ENCODE measurements at regions not wholly inside any gene's neighbourhood (a gene's known extent, or its start where the extent isn't known, plus 50 kb on each side); places are given as distances from the start of the nearest gene placed in this dataset.
"Not testable (repeated sequence)": the region's sequence is repeated elsewhere in the genome, so short reads cannot be mapped to it uniquely, and the experiment has no call there.

DNA sequence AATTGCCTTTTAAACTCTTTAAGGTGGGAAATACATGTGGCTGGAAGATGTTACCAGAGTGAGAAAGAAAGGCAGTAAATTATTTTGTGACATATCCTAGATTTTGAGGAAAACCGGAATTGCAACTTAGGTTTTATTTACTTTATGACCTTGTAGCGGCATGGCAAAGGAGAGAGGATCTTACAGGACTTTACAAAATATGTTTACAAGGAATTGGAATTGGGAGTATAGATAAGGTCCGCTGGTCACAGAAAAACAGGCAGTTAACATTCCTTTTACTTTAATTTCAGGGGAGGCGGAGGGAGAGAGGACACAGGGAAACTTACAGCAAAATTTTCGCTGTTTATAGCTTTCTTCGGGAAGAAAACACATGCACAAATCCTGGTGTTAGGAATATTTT is 784.2 kb upstream of the AGA start:
- WGBS, 2 donors (ENCODE audit: extremely low coverage in 2 of 2, insufficient read length in 2 of 2, insufficient replicate concordance in 1 of 2) = no CpG with 5 or more reads among the region's 6 CpGs
- not testable (repeated sequence) for H3K27ac ChIP-seq (replicated peaks; ENCODE audit: low read length); H3K4me3 ChIP-seq (ENCODE audit: low read length in 2 of 2)

DNA sequence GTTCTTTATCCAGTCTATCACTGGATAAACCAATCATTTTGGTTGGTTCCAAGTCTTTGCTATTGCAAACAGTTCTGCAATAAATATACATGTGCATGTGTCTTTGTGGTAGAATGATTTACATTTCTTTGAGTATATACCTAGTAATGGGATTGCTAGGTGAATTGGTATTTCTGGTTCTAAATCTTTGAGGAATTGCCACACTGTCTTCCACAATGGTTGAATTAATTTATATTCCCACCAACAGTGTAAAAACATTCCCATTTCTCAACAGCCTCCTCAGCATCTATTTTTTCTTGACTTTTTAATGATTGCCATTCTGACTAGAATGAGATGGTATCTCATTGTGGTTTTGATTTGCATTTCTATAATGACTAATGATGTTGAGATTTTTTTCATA is 791.7 kb upstream of the AGA start:
- H3K4me1 ChIP-seq (ENCODE audit: control insufficient read depth in 2 of 2, insufficient read depth in 1 of 2, low read depth in 1 of 2, low read length in 2 of 2) = no peaks in the 10 kb centered on the region
- H2BK5ac ChIP-seq (ENCODE audit: low read length) = no peak overlapping the region

More for the DNA sequence above, 784.2 kb upstream of the AGA start:
- H3K9me3 ChIP-seq (replicated peaks in 1 of 2; ENCODE audit: control insufficient read depth in 2 of 2, insufficient read depth in 1 of 2, low read depth in 1 of 2, low read length in 2 of 2); H2BK15ac ChIP-seq (ENCODE audit: low read length); H2AK5ac ChIP-seq (ENCODE audit: low read depth, low read length); H3K4me2 ChIP-seq (ENCODE audit: insufficient read depth, low read length, poor library complexity, severe bottlenecking); H3K23ac ChIP-seq (ENCODE audit: low read depth, low read length, poor library complexity); H3K79me1 ChIP-seq (ENCODE audit: low read depth, low read length); H2BK5ac ChIP-seq (ENCODE audit: low read length); H3K36me3 ChIP-seq (replicated peaks in 1 of 2; ENCODE audit: control insufficient read depth in 2 of 2, insufficient read depth in 2 of 2, low read length in 2 of 2); DNase-seq (ENCODE audit: low spot score); H3K18ac ChIP-seq (ENCODE audit: low read length); H3K4ac ChIP-seq (ENCODE audit: low read length); H3K14ac ChIP-seq (ENCODE audit: low read length); H3K9ac ChIP-seq (ENCODE audit: low read depth, low read length, poor library complexity); H2BK120ac ChIP-seq (ENCODE audit: low read depth, low read length); H2BK12ac ChIP-seq (ENCODE audit: low read length); H3K27me3 ChIP-seq (ENCODE audit: control insufficient read depth in 3 of 3, insufficient read depth in 3 of 3, low read depth in 1 of 3, low read length in 3 of 3); H4K8ac ChIP-seq (ENCODE audit: low read depth, low read length); H4K91ac ChIP-seq (ENCODE audit: low read depth, low read length, poor library complexity); H2AFZ ChIP-seq (ENCODE audit: low read length); H3K4me1 ChIP-seq (ENCODE audit: control insufficient read depth in 2 of 2, insufficient read depth in 1 of 2, low read depth in 1 of 2, low read length in 2 of 2): not testable (repeated sequence)

DNA sequence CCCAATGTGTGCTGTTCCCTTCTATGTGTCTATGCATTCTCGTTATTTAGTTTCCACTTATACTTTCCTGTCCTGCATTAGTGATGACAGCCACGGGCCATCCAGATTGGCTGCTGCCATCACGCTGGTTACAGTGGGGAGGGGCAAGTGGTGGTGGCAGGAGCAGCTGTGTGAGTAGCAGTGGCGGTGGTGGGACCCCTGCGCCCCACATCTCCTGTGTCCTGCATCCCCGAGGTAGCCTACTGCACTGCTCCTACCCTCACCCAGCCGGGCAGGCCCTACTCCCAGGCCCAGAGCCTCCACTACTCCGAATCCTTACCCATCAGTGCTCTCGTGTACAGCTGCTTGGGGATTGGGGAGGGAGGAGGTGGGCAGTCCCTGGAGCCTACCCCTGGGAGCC is 798.7 kb upstream of the AGA start:
- Histone ChIP-seq H2BK15ac (ENCODE audit: low read length) (no peak overlapping the region), H2AK5ac (ENCODE audit: low read depth, low read length) (no peak overlapping the region), H3K36me3 (replicated peaks in 1 of 2; ENCODE audit: control insufficient read depth in 2 of 2, insufficient read depth in 2 of 2, low read length in 2 of 2) (no peaks in the 10 kb centered on the region), H3K23ac (ENCODE audit: low read depth, low read length, poor library complexity) (no peak overlapping the region), H3K27me3 (ENCODE audit: control insufficient read depth in 3 of 3, insufficient read depth in 3 of 3, low read depth in 1 of 3, low read length in 3 of 3) (no peaks in the 10 kb centered on the region), H3K4ac (ENCODE audit: low read length) (no peak overlapping the region), H2AFZ (ENCODE audit: low read length) (no peak overlapping the region), H3K9me3 (replicated peaks in 1 of 2; ENCODE audit: control insufficient read depth in 2 of 2, insufficient read depth in 1 of 2, low read depth in 1 of 2, low read length in 2 of 2) (peaks cover 0 to 2% of the 10 kb centered on the region in 2 donors), H4K91ac (ENCODE audit: low read depth, low read length, poor library complexity) (no peak overlapping the region), H4K8ac (ENCODE audit: low read depth, low read length) (no peak overlapping the region), H2BK5ac (ENCODE audit: low read length) (no peak overlapping the region), H3K27ac (replicated peaks; ENCODE audit: low read length) (no peak overlapping the region), H3K9ac (ENCODE audit: low read depth, low read length, poor library complexity) (no peak overlapping the region), H3K4me3 (ENCODE audit: low read length in 2 of 2) (peak overlapping the region in 1 of 2 donors; percentile 13), H2BK12ac (ENCODE audit: low read length) (no peak overlapping the region), H3K4me2 (ENCODE audit: insufficient read depth, low read length, poor library complexity, severe bottlenecking) (no peak overlapping the region), H3K79me1 (ENCODE audit: low read depth, low read length) (no peaks in the 10 kb centered on the region), H3K14ac (ENCODE audit: low read length) (no peak overlapping the region), H3K18ac (ENCODE audit: low read length) (no peak overlapping the region), H3K4me1 (ENCODE audit: control insufficient read depth in 2 of 2, insufficient read depth in 1 of 2, low read depth in 1 of 2, low read length in 2 of 2) (no peaks in the 10 kb centered on the region), H2BK120ac (ENCODE audit: low read depth, low read length) (no peak overlapping the region)
- no CpG with 5 or more reads among the region's 9 CpGs for WGBS, 2 donors (ENCODE audit: extremely low coverage in 2 of 2, insufficient read length in 2 of 2, insufficient replicate concordance in 1 of 2)
- no peak for DNase-seq (ENCODE audit: low spot score)

More for the DNA sequence above, 791.7 kb upstream of the AGA start:
- Histone ChIP-seq H3K27ac (replicated peaks; ENCODE audit: low read length) (no peak overlapping the region), H3K4ac (ENCODE audit: low read length) (no peak overlapping the region), H4K8ac (ENCODE audit: low read depth, low read length) (no peak overlapping the region), H3K9ac (ENCODE audit: low read depth, low read length, poor library complexity) (no peak overlapping the region), H2BK12ac (ENCODE audit: low read length) (no peak overlapping the region), H3K4me3 (ENCODE audit: low read length in 2 of 2) (no peak overlapping the region), H2AFZ (ENCODE audit: low read length) (no peak overlapping the region), H3K36me3 (replicated peaks in 1 of 2; ENCODE audit: control insufficient read depth in 2 of 2, insufficient read depth in 2 of 2, low read length in 2 of 2) (no peaks in the 10 kb centered on the region), H3K4me2 (ENCODE audit: insufficient read depth, low read length, poor library complexity, severe bottlenecking) (no peak overlapping the region), H3K23ac (ENCODE audit: low read depth, low read length, poor library complexity) (no peak overlapping the region), H2BK15ac (ENCODE audit: low read length) (no peak overlapping the region), H3K18ac (ENCODE audit: low read length) (no peak overlapping the region), H2AK5ac (ENCODE audit: low read depth, low read length) (no peak overlapping the region), H2BK120ac (ENCODE audit: low read depth, low read length) (no peak overlapping the region), H3K79me1 (ENCODE audit: low read depth, low read length) (no peaks in the 10 kb centered on the region), H3K9me3 (replicated peaks in 1 of 2; ENCODE audit: control insufficient read depth in 2 of 2, insufficient read depth in 1 of 2, low read depth in 1 of 2, low read length in 2 of 2) (no peaks in the 10 kb centered on the region), H3K27me3 (ENCODE audit: control insufficient read depth in 3 of 3, insufficient read depth in 3 of 3, low read depth in 1 of 3, low read length in 3 of 3) (no peaks in the 10 kb centered on the region), H4K91ac (ENCODE audit: low read depth, low read length, poor library complexity) (no peak overlapping the region), H3K14ac (ENCODE audit: low read length) (no peak overlapping the region)
- DNase-seq (ENCODE audit: low spot score) = no peak

DNA sequence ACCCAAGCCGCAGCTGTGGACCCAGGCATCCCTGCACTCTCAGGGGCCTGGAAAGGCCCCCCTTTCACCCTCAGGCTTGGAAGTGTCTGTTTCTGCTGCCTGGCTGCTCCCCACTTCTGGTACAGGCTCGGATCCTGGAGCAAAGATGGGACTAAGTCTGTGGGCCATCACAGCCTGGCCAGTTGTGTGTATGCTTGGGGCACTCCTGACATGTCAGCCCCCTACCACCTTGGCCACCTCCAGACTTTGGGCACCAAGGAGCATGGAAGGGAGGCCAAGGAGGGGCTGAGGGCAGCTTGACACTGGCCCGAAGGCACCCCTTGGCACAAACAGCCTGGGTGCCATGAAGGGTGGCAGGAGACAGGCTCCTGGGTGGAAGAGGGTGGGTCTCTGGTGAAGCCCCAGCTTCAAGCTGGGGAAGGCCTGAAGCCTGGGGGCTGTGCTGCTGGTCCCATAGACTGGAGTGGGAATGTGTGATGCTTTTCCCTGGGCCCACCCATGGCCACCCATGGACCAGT is 799.4 kb upstream of the AGA start:
- Histone ChIP-seq H4K8ac (ENCODE audit: low read depth, low read length) (no peak overlapping the region), H3K27me3 (ENCODE audit: control insufficient read depth in 3 of 3, insufficient read depth in 3 of 3, low read depth in 1 of 3, low read length in 3 of 3) (no peaks in the 10 kb centered on the region), H2BK15ac (ENCODE audit: low read length) (no peak overlapping the region), H3K4me2 (ENCODE audit: insufficient read depth, low read length, poor library complexity, severe bottlenecking) (no peak overlapping the region), H2AFZ (ENCODE audit: low read length) (no peak overlapping the region), H3K14ac (ENCODE audit: low read length) (no peak overlapping the region), H3K23ac (ENCODE audit: low read depth, low read length, poor library complexity) (no peak overlapping the region), H4K91ac (ENCODE audit: low read depth, low read length, poor library complexity) (no peak overlapping the region), H3K36me3 (replicated peaks in 1 of 2; ENCODE audit: control insufficient read depth in 2 of 2, insufficient read depth in 2 of 2, low read length in 2 of 2) (no peaks in the 10 kb centered on the region), H3K4me3 (ENCODE audit: low read length in 2 of 2) (no peak overlapping the region), H3K79me1 (ENCODE audit: low read depth, low read length) (no peaks in the 10 kb centered on the region), H2AK5ac (ENCODE audit: low read depth, low read length) (no peak overlapping the region), H3K4me1 (ENCODE audit: control insufficient read depth in 2 of 2, insufficient read depth in 1 of 2, low read depth in 1 of 2, low read length in 2 of 2) (no peaks in the 10 kb centered on the region), H3K27ac (replicated peaks; ENCODE audit: low read length) (no peak overlapping the region), H3K4ac (ENCODE audit: low read length) (no peak overlapping the region), H2BK5ac (ENCODE audit: low read length) (no peak overlapping the region), H3K18ac (ENCODE audit: low read length) (no peak overlapping the region), H2BK12ac (ENCODE audit: low read length) (no peak overlapping the region), H3K9ac (ENCODE audit: low read depth, low read length, poor library complexity) (no peak overlapping the region), H2BK120ac (ENCODE audit: low read depth, low read length) (no peak overlapping the region), H3K9me3 (replicated peaks in 1 of 2; ENCODE audit: control insufficient read depth in 2 of 2, insufficient read depth in 1 of 2, low read depth in 1 of 2, low read length in 2 of 2) (peaks cover 0 to 2% of the 10 kb centered on the region in 2 donors)
- DNase-seq (ENCODE audit: low spot score) = no peak
- WGBS, 2 donors (ENCODE audit: extremely low coverage in 2 of 2, insufficient read length in 2 of 2, insufficient replicate concordance in 1 of 2) = no CpG with 5 or more reads among the region's 3 CpGs

All from neuronal stem cell (in vitro differentiated cells).